Upper lobe of left lung (tissue), 6 donors: ENCODE measurements at regions not wholly inside any gene's neighbourhood (a gene's known extent, or its start where the extent isn't known, plus 50 kb on each side); places are given as distances from the start of the nearest gene placed in this dataset.
"Not testable (repeated sequence)": the region's sequence is repeated elsewhere in the genome, so short reads cannot be mapped to it uniquely, and the experiment has no call there.

Experiments
- ATAC-seq, 2 donors: fragments of 200-7000 bp; cut with Tn5 transposase; one replicate each; pipeline ENCODE4 v1.9.1; 2022; ENCODE audit warnings: mild to moderate bottlenecking in 2 of 2, moderate library complexity in 2 of 2; ENCODE audit not compliant: low FRiP score in 2 of 2
- DNase-seq, 2 donors: peaks; one replicate each; pipeline ENCODE4 v3.0.0-alpha.2; 2019 to 2020
- H3K27ac ChIP-seq, 4 donors: fragments of 200-600 bp; sonication (generic); one replicate each; pipeline ENCODE4 v1.5.1; 2016 to 2019
- H3K27me3 ChIP-seq, 4 donors: fragments of 200-600 bp; sonication (generic); one replicate each; pipeline ENCODE4 v1.5.1; 2017 to 2019
- H3K36me3 ChIP-seq, 4 donors: fragments of 200-600 bp; sonication (generic); one replicate each; pipeline ENCODE4 v1.5.1; 2016 to 2019
- H3K4me1 ChIP-seq, 4 donors: fragments of 200-600 bp; sonication (generic); one replicate each; pipeline ENCODE4 v1.5.1; 2018 to 2019
- H3K4me3 ChIP-seq, 4 donors: fragments of 200-600 bp; sonication (generic); one replicate each; pipeline ENCODE4 v1.5.1; 2017 to 2019; ENCODE audit warnings: mild to moderate bottlenecking in 2 of 4, moderate library complexity in 1 of 4
- H3K9me3 ChIP-seq, 4 donors: fragments of 200-600 bp; sonication (generic); one replicate each; pipeline ENCODE4 v1.5.1; 2018 to 2019
- CTCF ChIP-seq, 6 experiments: fragments of 450-650 bp in 4 of 6; fragments of 200-600 bp in 2 of 6; sonication (generic) in 2 of 6; IDR thresholded peaks; one replicate each; pipeline ENCODE4 v1.5.1; 2016 to 2019; ENCODE audit warnings: antibody characterized with exemption in 6 of 6
- EP300 ChIP-seq, 4 donors: sonication (generic); formaldehyde crosslinking; IDR thresholded peaks; one replicate each; pipeline ENCODE4 v1.5.1; 2017; ENCODE audit warnings: antibody characterized with exemption in 4 of 4, control low read depth in 2 of 4
- POLR2A ChIP-seq, 4 donors: fragments of 450-650 bp; IDR thresholded peaks; one replicate each; pipeline ENCODE4 v1.5.1; 2016 to 2017; ENCODE audit warnings: antibody characterized with exemption in 4 of 4, mild to moderate bottlenecking in 2 of 4
- POLR2AphosphoS5 ChIP-seq, 2 donors: sonication (generic); formaldehyde crosslinking; IDR thresholded peaks; one replicate each; pipeline ENCODE4 v1.5.1; 2017; ENCODE audit warnings: antibody characterized with exemption in 2 of 2
- WGBS, 2 donors: methylation state at CpG; one replicate each; pipeline ENCODE4 v1.1.5; 2017 to 2018; 5-methylcytosine and 5-hydroxymethylcytosine counted together
- donor health status: DM: no; HTN: no; CAD: no; lungs with moderate emphysema.
- donor health status: DM: no; HTN: yes; CAD: no; lungs with severe emphysema.

DNA sequence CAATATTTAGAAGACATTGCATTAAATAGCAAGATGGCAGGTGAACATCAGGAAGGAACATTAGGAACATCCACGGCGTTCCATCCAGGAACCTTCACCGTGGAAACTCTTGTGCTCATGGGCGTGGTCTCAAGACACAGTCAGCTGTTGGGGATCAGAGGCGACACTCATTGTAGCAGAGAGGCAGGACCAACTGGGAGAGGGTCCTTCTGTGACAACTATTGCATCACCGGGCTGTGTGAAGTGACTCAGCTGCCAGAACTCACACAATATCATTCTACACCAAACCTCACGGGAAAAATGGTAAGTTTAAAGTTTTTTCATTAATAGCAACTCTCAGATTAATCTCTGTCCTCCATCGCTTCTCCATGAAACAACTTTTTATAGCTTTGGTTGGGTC is 334.8 kb upstream of the SULF2 start:
- Histone ChIP-seq H3K27me3 (no peaks in the 10 kb centered on the region), H3K27ac (no peak overlapping the region), H3K4me1 (no peaks in the 10 kb centered on the region), H3K9me3 (no peaks in the 10 kb centered on the region), H3K4me3 (no peak overlapping the region), H3K36me3 (no peaks in the 10 kb centered on the region)
- DNase-seq, result no peak
- TF ChIP-seq POLR2AphosphoS5 (IDR thresholded peaks at IDR 0.05) (no peak), CTCF (IDR thresholded peaks at IDR 0.05) (no peak), POLR2A (IDR thresholded peaks at IDR 0.05) (no peak), EP300 (IDR thresholded peaks at IDR 0.05) (no peak)
- 76 to 85% methylated on average over 8 of the region's 8 CpGs for WGBS, 2 donors
- no peak for ATAC-seq

GRCh38 chr20:48119389-48119788 is 334.1 kb upstream of the SULF2 start:
- DNase-seq, ATAC-seq, H3K4me3 ChIP-seq, H3K9me3 ChIP-seq, H3K36me3 ChIP-seq, H3K4me1 ChIP-seq, H3K27me3 ChIP-seq, H3K27ac ChIP-seq: not testable (repeated sequence)
- 77 to 95% methylated on average over 4 to 5 of the region's 5 CpGs for WGBS, 2 donors

DNA sequence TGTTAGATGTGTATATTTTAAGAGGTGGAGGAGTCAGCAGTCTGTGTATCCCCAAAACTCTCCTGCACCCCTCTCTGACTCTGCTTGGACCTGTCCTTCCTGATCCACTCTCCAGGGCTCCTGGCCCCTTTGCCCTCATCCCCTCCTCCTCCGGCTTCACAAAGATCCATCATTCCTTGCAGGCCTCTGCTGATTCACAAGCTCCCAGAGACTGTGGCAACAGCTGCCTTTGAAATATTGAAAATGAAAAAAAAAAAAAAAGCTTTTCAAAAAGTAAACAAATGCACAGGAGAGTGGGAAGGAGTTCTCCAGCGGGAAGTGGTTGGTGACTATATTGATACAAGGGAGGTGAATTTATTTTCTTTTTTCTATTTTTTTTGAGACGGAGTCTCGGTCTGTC is 330.2 kb upstream of the SULF2 start:
- Histone ChIP-seq H3K4me3 (no peak overlapping the region), H3K4me1 (no peaks in the 10 kb centered on the region), H3K27ac (no peak overlapping the region), H3K36me3 (no peaks in the 10 kb centered on the region), H3K27me3 (no peaks in the 10 kb centered on the region), H3K9me3 (no peaks in the 10 kb centered on the region)
- ATAC-seq, result no peak
- WGBS, 2 donors, result 79% methylated on average over 4 of the region's 4 CpGs
- no peak for TF ChIP-seq CTCF (IDR thresholded peaks at IDR 0.05)
- no peak for TF ChIP-seq POLR2A (IDR thresholded peaks at IDR 0.05)
- no peak for TF ChIP-seq EP300 (IDR thresholded peaks at IDR 0.05)
- no peak for TF ChIP-seq POLR2AphosphoS5 (IDR thresholded peaks at IDR 0.05)
- no peak for DNase-seq

GRCh38 chr20:48107560-48107959 is 322.3 kb upstream of the SULF2 start:
- 75 to 76% methylated on average over 9 of the region's 9 CpGs for WGBS, 2 donors
- Histone ChIP-seq H3K4me3 (no peak overlapping the region), H3K4me1 (no peaks in the 10 kb centered on the region), H3K27ac (no peak overlapping the region), H3K36me3 (no peaks in the 10 kb centered on the region), H3K27me3 (no peaks in the 10 kb centered on the region), H3K9me3 (no peaks in the 10 kb centered on the region)
- ATAC-seq, result no peak
- no peak for DNase-seq
- TF ChIP-seq POLR2A (IDR thresholded peaks at IDR 0.05) (no peak), EP300 (IDR thresholded peaks at IDR 0.05) (no peak), CTCF (IDR thresholded peaks at IDR 0.05) (no peak), POLR2AphosphoS5 (IDR thresholded peaks at IDR 0.05) (no peak)

DNA sequence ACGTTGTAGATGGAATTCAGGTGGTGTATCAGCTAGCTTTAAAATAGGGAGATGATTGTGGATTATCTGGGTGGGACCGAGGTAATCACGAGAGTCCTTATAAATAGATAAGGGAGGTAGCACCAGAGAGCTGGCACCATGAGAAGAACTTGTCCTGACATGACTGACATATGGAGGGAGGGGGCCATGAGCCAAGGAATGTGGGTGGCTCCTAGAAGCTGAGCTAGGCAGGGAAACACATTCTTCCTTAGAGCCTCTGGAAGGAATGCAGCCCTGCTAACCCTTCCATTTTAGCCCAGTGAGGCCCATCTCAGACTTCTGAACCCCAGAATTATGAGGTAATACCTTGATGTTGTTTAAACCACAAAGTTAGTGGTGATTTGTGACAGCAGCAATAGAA is 321.1 kb upstream of the SULF2 start:
- no peak for DNase-seq
- no peaks in the 10 kb centered on the region for H3K4me1 ChIP-seq
- 87 to 95% methylated on average over 3 of the region's 3 CpGs for WGBS, 2 donors

DNA sequence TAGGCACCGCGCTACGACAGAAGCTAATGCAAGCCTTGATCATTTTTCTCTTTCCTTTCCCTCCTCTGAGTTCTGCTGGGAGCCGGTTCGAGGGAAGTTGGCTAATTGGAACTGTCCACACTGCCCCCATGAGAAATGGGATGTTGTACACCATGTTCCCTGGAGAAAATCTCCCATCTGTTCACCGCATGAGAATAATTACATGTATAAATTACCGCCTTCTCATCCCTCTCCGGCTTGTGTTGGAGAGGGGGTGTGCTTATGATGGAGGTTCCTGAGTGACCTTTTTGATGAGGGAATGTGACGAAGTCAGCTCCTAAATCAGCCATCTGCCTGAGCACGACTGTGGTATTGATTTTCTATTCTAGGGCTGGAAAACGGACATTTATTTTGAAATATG is 320.2 kb upstream of the SULF2 start:
- no peak overlapping the region for H3K27ac ChIP-seq
- H3K36me3 ChIP-seq, result no peaks in the 10 kb centered on the region
- H3K4me1 ChIP-seq, result no peaks in the 10 kb centered on the region
- DNase-seq (no peak), ATAC-seq (no peak)
- TF ChIP-seq EP300 (IDR thresholded peaks at IDR 0.05) (no peak), CTCF (IDR thresholded peaks at IDR 0.05) (no peak), POLR2AphosphoS5 (IDR thresholded peaks at IDR 0.05) (no peak), POLR2A (IDR thresholded peaks at IDR 0.05) (no peak)
- no peaks in the 10 kb centered on the region for H3K9me3 ChIP-seq
- 88 to 91% methylated on average over 11 of the region's 11 CpGs for WGBS, 2 donors
- H3K27me3 ChIP-seq, result no peaks in the 10 kb centered on the region
- no peak overlapping the region for H3K4me3 ChIP-seq

More for the DNA sequence above, 321.1 kb upstream of the SULF2 start:
- Histone ChIP-seq H3K27me3 (no peaks in the 10 kb centered on the region), H3K4me3 (no peak overlapping the region), H3K36me3 (no peaks in the 10 kb centered on the region), H3K27ac (no peak overlapping the region), H3K9me3 (no peaks in the 10 kb centered on the region)
- no peak for TF ChIP-seq POLR2A (IDR thresholded peaks at IDR 0.05)
- no peak for TF ChIP-seq EP300 (IDR thresholded peaks at IDR 0.05)
- no peak for ATAC-seq
